Activated T-cell treated with anti-CD3 and anti-CD28 coated beads, Interleukin-2, amount 50 U/mL, for 1 hour (primary cell): ENCODE measurements at regions not wholly inside any gene's neighbourhood (a gene's known extent, or its start where the extent isn't known, plus 50 kb on each side); places are given as distances from the start of the nearest gene placed in this dataset.
"Not testable (repeated sequence)": the region's sequence is repeated elsewhere in the genome, so short reads cannot be mapped to it uniquely, and the experiment has no call there.

Source experiments
- DNase-seq: peaks from one replicate; pipeline ENCODE4 v3.0.0-alpha.2; 2020

GRCh38 chr1:22196041-22196440 lies 53.1 kb upstream of the WNT4 start:
- no peak for DNase-seq

- no peak for DNase-seq
Observed at GRCh38 chr1:22196641-22197040, 53.7 kb upstream of the WNT4 start.

GRCh38 chr1:22197644-22198043 lies 54.7 kb upstream of the WNT4 start:
- DNase-seq, result no peak

GRCh38 chr1:22201023-22201422 lies 58.1 kb upstream of the WNT4 start:
- DNase-seq, result no peak

- DNase-seq, result no peak
Observed at GRCh38 chr1:22203335-22203734, 60.4 kb upstream of the WNT4 start.

GRCh38 chr1:22204057-22204840 lies 61.4 kb upstream of the WNT4 start:
- DNase-seq, result no peak

- DNase-seq, result no peak
Observed at GRCh38 chr1:22204989-22205913, 62.4 kb upstream of the WNT4 start.

- DNase-seq, result no peak
Observed at GRCh38 chr1:22206551-22207125, 63.7 kb upstream of the WNT4 start.

- DNase-seq, result no peak
Observed at GRCh38 chr1:22207511-22208267, 64.8 kb upstream of the WNT4 start.

GRCh38 chr1:22208268-22208972 lies 65.5 kb upstream of the WNT4 start:
- DNase-seq, result no peak

- no peak for DNase-seq
Observed at GRCh38 chr1:22208973-22209378, 66.1 kb upstream of the WNT4 start.

- DNase-seq, result no peak
Observed at GRCh38 chr1:22210176-22210575, 67.3 kb upstream of the WNT4 start.

- no peak for DNase-seq
Observed at GRCh38 chr1:22210636-22211035, 67.7 kb upstream of the WNT4 start.

GRCh38 chr1:22211459-22211858 lies 68.6 kb upstream of the WNT4 start:
- DNase-seq, result not testable (repeated sequence)

- DNase-seq, result no peak
Observed at GRCh38 chr1:22212400-22213233, 69.7 kb upstream of the WNT4 start.

GRCh38 chr1:22216210-22216883 lies 73.5 kb upstream of the WNT4 start:
- DNase-seq, result no peak

GRCh38 chr1:22216966-22217365 lies 74.1 kb upstream of the WNT4 start:
- DNase-seq, result no peak

GRCh38 chr1:22217811-22218460 lies 75.0 kb upstream of the WNT4 start:
- no peak for DNase-seq

- DNase-seq, result no peak
Observed at GRCh38 chr1:22218618-22219250, 75.8 kb upstream of the WNT4 start.
